Heart left ventricle (tissue), 13 donors: ENCODE measurements at regions not wholly inside any gene's neighbourhood (a gene's known extent, or its start where the extent isn't known, plus 50 kb on each side); places are given as distances from the start of the nearest gene placed in this dataset.

Experiments used
- POLR2A ChIP-seq, 2 donors: fragments of 450-650 bp; IDR thresholded peaks; one replicate each; pipeline ENCODE4 v1.6.1; 2017; ENCODE audit warnings: antibody characterized with exemption in 2 of 2, mild to moderate bottlenecking in 2 of 2, moderate library complexity in 2 of 2
- TF ChIP-seq, protein P1 (sequence below), 12 donors: fragments of 200-600 bp; sonication (generic) in 4 of 12; IDR thresholded peaks; one replicate each; pipeline versions ENCODE4 v1.5.0 to v1.8.0; 2018 to 2022; ENCODE audit warnings: antibody characterized with exemption in 12 of 12, mild to moderate bottlenecking in 5 of 12
- donor health status: ischemic (EF 13 %, LVEDD 7.1; RV severe dilation, severe dysfunction).
- donor health status: DM: no; HTN: yes; CAD: no.
- donor health status: DM: no; HTN: no; CAD: no.
- donor health status: ischemic (EF 25% LVEDD 6.9; RV normal size, moderate dysfunction).
- donor health status: ischemic (EF 25% LVEDD 5.7; RV mildly dilated, moderate dysfunction).
- donor health status: ischemic (EF 35%, LVEDD 5.7; RV mildly dilated, moderate dysfunction).
- donor health status: nonischemic (EF 11% LVEDD 7.7; RV severe dilation, severe dysfunction).
- donor health status: DM: yes; HTN: yes; CAD: no.
- donor health status: PGD.
- donor health status: ischemic (EF 29% LVEDD 5.4; RV normal size, mild dysfunction).
- donor health status: nonischemic (EF 23%, LVEDD 6.1; RV moderate dilation, normal function).

DNA sequence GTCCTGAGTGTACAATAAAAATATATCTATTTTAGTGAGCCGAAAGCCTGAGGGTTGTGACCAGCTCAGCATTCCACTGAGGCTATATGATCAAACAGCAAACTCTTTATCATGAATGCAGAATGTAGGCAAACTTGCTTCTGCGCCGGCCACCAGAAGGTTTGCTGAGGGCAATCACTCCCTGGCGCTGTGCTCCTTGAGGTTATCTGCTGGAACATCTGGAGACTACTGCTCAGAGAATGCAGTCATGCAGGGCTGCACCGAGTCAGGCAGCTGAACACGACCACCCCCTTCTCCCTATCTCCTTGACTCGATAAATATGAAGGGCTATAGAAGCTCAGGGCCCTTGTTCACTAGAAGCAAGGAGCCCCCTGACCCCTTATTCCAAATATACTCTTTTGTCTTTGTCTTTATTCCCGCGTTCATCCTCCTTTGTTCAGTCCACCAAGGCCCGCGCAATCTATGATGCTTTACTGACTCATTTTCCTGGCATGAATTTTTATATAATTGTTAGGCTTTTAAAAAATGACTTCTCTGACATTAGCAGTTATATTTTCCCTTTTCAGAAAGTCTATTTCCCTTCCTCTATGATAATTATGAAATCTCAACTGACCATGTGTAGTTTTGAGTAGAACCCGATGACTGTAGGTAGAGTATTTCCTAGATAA is 1089.3 kb downstream of the SLC16A7 start:
- TF ChIP-seq, protein P1, sequence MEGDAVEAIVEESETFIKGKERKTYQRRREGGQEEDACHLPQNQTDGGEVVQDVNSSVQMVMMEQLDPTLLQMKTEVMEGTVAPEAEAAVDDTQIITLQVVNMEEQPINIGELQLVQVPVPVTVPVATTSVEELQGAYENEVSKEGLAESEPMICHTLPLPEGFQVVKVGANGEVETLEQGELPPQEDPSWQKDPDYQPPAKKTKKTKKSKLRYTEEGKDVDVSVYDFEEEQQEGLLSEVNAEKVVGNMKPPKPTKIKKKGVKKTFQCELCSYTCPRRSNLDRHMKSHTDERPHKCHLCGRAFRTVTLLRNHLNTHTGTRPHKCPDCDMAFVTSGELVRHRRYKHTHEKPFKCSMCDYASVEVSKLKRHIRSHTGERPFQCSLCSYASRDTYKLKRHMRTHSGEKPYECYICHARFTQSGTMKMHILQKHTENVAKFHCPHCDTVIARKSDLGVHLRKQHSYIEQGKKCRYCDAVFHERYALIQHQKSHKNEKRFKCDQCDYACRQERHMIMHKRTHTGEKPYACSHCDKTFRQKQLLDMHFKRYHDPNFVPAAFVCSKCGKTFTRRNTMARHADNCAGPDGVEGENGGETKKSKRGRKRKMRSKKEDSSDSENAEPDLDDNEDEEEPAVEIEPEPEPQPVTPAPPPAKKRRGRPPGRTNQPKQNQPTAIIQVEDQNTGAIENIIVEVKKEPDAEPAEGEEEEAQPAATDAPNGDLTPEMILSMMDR (IDR thresholded peaks at IDR 0.05): no peak
- no peak for TF ChIP-seq POLR2A (IDR thresholded peaks at IDR 0.05)
